Stromal cell of bone marrow (primary cell): ENCODE measurements at regions not wholly inside any gene's neighbourhood (a gene's known extent, or its start where the extent isn't known, plus 50 kb on each side); places are given as distances from the start of the nearest gene placed in this dataset.

Experiments used
- DNase-seq: peaks from one replicate; pipeline ENCODE4 v3.0.0-alpha.2; 2012; ENCODE audit warnings: low read depth

DNA sequence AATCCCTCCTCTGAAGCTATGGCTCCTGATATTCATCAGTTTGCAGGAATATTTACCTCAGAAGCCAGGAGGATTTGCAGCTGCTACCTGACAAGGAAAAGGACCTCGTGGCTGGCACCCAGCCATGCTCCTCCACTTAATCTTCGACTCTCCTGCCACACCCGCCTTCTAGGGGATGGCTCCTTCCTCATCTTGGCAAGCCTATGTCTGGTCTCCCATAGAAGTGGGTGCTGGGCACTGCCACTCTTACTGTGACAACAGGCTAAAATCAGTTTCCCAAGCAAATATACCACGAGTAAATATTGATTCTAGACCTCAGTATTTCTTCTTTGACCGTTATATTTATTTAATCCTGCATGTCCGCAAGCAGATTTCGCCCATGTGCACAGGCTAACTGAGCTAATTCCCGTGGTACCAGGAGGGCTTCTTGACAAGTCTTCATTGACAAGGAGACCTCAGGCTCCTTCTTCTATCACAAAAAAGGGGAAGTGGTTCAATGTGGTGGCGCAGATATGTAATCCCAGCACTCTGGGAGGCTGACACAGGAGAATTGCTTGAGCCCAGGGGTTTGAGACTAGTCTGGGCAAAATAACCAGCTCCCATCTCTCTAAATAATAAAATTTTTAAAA lies 52.6 kb upstream of the DCTD start:
- DNase-seq, result no peak

DNA sequence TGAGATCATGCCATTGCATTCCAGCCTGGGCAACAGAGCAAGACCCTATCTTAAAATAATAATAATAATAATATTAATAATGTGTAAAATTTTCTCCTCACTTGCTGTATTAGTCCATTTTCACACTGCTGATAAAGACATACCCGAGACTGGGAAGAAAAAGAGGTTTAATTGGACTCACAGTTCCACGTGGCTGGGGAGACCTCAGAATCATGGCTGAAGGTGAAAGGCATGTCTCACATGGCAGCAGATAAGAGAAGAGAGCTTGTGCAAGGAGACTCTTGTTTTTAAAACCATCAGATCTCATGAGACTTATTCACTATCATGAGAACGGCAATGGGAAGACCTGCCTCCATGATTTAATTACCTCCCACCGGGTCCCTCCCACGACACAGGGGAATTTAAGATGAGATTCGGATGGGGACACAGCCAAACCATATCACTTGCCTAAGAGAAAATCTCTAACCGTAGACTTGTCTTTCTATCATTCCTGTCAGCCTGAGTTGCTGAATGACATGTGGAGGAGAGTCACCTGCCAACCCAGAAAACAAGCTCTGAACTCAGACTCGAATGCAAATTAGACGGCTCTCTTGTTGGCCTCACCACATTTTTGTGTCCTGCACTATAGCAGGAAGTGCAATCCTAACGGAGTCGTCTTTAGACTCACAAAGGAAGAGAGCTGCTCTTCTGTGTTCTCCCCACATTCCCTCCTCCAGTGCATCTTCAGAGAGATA lies 51.9 kb upstream of the DCTD start:
- no peak for DNase-seq

DNA sequence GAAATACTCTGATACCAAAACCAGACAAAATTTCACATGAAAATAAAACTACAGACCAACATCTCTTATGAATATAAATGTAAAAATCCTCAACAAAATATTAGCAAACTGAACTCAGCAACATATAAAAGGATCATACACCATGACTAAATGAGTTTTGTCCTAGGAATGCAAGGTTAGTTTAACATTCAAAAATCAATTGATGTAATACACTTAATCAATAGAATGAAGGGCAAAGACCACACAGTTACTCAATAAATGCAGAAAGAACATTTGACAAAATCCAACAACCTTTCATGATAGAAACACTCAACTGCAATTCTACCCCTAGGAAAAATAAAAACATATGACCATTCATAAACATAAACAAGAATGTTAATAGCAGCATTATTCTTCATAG lies 50.2 kb upstream of the DCTD start:
- no peak for DNase-seq
